ENCODE measurements at regions not wholly inside any gene's neighbourhood (a gene's known extent, or its start where the extent isn't known, plus 50 kb on each side); places are given as distances from the start of the nearest gene placed in this dataset.

DNA sequence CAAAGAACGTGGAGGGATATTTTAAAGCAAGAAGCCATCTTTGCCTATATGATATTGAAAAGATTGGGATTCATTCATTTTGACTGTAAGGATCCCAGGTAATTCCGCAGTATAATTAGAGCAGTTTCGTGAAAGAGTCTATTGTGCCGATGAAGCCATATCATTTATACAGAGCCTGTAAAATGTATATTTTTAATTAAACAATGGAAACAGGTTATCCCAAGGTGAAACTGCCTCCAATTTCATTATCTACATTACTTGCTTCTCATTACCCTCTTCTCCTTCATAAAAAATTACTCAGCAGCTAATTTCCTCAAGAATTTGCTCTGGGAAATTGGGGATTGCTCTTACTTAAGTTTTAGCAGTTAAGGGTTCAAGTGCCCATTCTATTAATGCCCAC, 444.1 kb downstream of the SOCS6 start:
- Histone ChIP-seq H3F3A (ENCODE audit: insufficient read depth, low read length) (no peaks in the 10 kb centered on the region), H3K4me1 (ENCODE audit: low read length) (no peaks in the 10 kb centered on the region), H4K20me1 (ENCODE audit: insufficient read depth, low read length) (no peaks in the 10 kb centered on the region), H3K79me2 (ENCODE audit: low read length) (no peaks in the 10 kb centered on the region), H3K9ac (ENCODE audit: low read length) (no peak overlapping the region), H2AFZ (ENCODE audit: low read length) (no peak overlapping the region), H3K27me3 (replicated peaks; ENCODE audit: insufficient read depth, low read length) (no peaks in the 10 kb centered on the region), H3K36me3 (replicated peaks; ENCODE audit: insufficient read depth, low read length) (no peaks in the 10 kb centered on the region), H3K4me3 (ENCODE audit: low read length) (no peak overlapping the region), H3K9me2 (replicated peaks; ENCODE audit: insufficient read depth, low read length) (no peaks in the 10 kb centered on the region), H3K9me3 (replicated peaks; ENCODE audit: insufficient read depth, low read length) (no peaks in the 10 kb centered on the region), H3K4me2 (ENCODE audit: low read depth, low read length) (no peak overlapping the region), H3K27ac (ENCODE audit: low read length) (no peak overlapping the region)
- DNase-seq, result no peak
- TF ChIP-seq CTCF (IDR thresholded peaks at IDR 0.05; ENCODE audit: low read length) (no peak), EZH2phosphoT487 (IDR thresholded peaks at IDR 0.05; ENCODE audit: low read length) (no peak), EZH2 (optimal IDR thresholded peaks at IDR 0.05; ENCODE audit: low read depth, low read length) (no peak)

- Histone ChIP-seq H3K4me2 (ENCODE audit: low read depth, low read length) (no peak overlapping the region), H3K9me3 (replicated peaks; ENCODE audit: insufficient read depth, low read length) (no peaks in the 10 kb centered on the region), H3K79me2 (ENCODE audit: low read length) (no peaks in the 10 kb centered on the region), H3K9ac (ENCODE audit: low read length) (no peak overlapping the region), H3K4me3 (ENCODE audit: low read length) (no peak overlapping the region), H2AFZ (ENCODE audit: low read length) (no peak overlapping the region), H4K20me1 (ENCODE audit: insufficient read depth, low read length) (no peaks in the 10 kb centered on the region), H3K4me1 (ENCODE audit: low read length) (no peaks in the 10 kb centered on the region), H3K9me2 (replicated peaks; ENCODE audit: insufficient read depth, low read length) (no peaks in the 10 kb centered on the region), H3K27ac (ENCODE audit: low read length) (no peak overlapping the region), H3K36me3 (replicated peaks; ENCODE audit: insufficient read depth, low read length) (no peaks in the 10 kb centered on the region), H3K27me3 (replicated peaks; ENCODE audit: insufficient read depth, low read length) (no peaks in the 10 kb centered on the region), H3F3A (ENCODE audit: insufficient read depth, low read length) (no peaks in the 10 kb centered on the region)
- TF ChIP-seq EZH2 (optimal IDR thresholded peaks at IDR 0.05; ENCODE audit: low read depth, low read length) (no peak), CTCF (IDR thresholded peaks at IDR 0.05; ENCODE audit: low read length) (no peak), EZH2phosphoT487 (IDR thresholded peaks at IDR 0.05; ENCODE audit: low read length) (no peak)
- no peak for DNase-seq
These were observed 443.3 kb downstream of the SOCS6 start for GRCh38 chr18:70732188-70732587.

- Histone ChIP-seq H3K79me2 (ENCODE audit: low read length) (no peaks in the 10 kb centered on the region), H3K27ac (ENCODE audit: low read length) (no peak overlapping the region), H3K4me1 (ENCODE audit: low read length) (no peaks in the 10 kb centered on the region), H3K36me3 (replicated peaks; ENCODE audit: insufficient read depth, low read length) (no peaks in the 10 kb centered on the region), H2AFZ (ENCODE audit: low read length) (no peak overlapping the region), H3K4me3 (ENCODE audit: low read length) (no peak overlapping the region), H4K20me1 (ENCODE audit: insufficient read depth, low read length) (no peaks in the 10 kb centered on the region), H3F3A (ENCODE audit: insufficient read depth, low read length) (no peaks in the 10 kb centered on the region), H3K9me3 (replicated peaks; ENCODE audit: insufficient read depth, low read length) (no peaks in the 10 kb centered on the region), H3K4me2 (ENCODE audit: low read depth, low read length) (no peak overlapping the region), H3K9ac (ENCODE audit: low read length) (no peak overlapping the region), H3K9me2 (replicated peaks; ENCODE audit: insufficient read depth, low read length) (no peaks in the 10 kb centered on the region), H3K27me3 (replicated peaks; ENCODE audit: insufficient read depth, low read length) (no peaks in the 10 kb centered on the region)
- no peak for DNase-seq
- TF ChIP-seq EZH2phosphoT487 (IDR thresholded peaks at IDR 0.05; ENCODE audit: low read length) (no peak), EZH2 (optimal IDR thresholded peaks at IDR 0.05; ENCODE audit: low read depth, low read length) (no peak), CTCF (IDR thresholded peaks at IDR 0.05; ENCODE audit: low read length) (no peak)
These were observed 431.8 kb downstream of the SOCS6 start for GRCh38 chr18:70720607-70721006.
